Neural cell (in vitro differentiated cells): ENCODE measurements at regions not wholly inside any gene's neighbourhood (a gene's known extent, or its start where the extent isn't known, plus 50 kb on each side); places are given as distances from the start of the nearest gene placed in this dataset.

Experiments used
- H2AFZ ChIP-seq: fragments of 200-600, 300-800 bp; sonication (generic), shearing (Covaris generic); 2 replicates; pipeline ENCODE4 v1.6.0; 2014; ENCODE audit warnings: low read depth, mild to moderate bottlenecking, antibody characterized with exemption, low read length, moderate library complexity
- H3F3A ChIP-seq: fragments of 200-600 bp; shearing (Covaris generic); 2 replicates; pipeline ENCODE4 v1.6.1; 2016; ENCODE audit warnings: mild to moderate bottlenecking, moderate library complexity, mixed read lengths, antibody characterized with exemption, low read length; ENCODE audit not compliant: insufficient read depth, poor library complexity, severe bottlenecking
- H3K27ac ChIP-seq: fragments of 200-600, 300-800 bp; sonication (generic), shearing (Covaris generic); 2 replicates; pipeline ENCODE4 v1.5.1; 2014; ENCODE audit warnings: mild to moderate bottlenecking, low read length, moderate library complexity
- H3K27me3 ChIP-seq: fragments of 300-800, 200-600 bp; sonication (generic), shearing (Covaris generic); 2 replicates; pipeline ENCODE4 v1.6.0; 2014; ENCODE audit warnings: mild to moderate bottlenecking, low read depth, low read length, moderate library complexity; ENCODE audit not compliant: insufficient read depth
- H3K36me3 ChIP-seq: fragments of 300-800, 200-600 bp; sonication (generic), shearing (Covaris generic); 2 replicates; pipeline ENCODE4 v1.5.1; 2014; ENCODE audit warnings: mild to moderate bottlenecking, antibody characterized with exemption, low read length, moderate library complexity; ENCODE audit not compliant: insufficient read depth
- H3K4me2 ChIP-seq: fragments of 300-800, 200-600 bp; sonication (generic), shearing (Covaris generic); 2 replicates; pipeline ENCODE4 v1.6.0; 2014; ENCODE audit warnings: mild to moderate bottlenecking, low read length
- H3K4me3 ChIP-seq: fragments of 300-800, 200-600 bp; sonication (generic), shearing (Covaris generic); 2 replicates; pipeline ENCODE4 v1.5.1; 2014; ENCODE audit warnings: mild to moderate bottlenecking, low read length, moderate library complexity
- H3K79me2 ChIP-seq: fragments of 200-600 bp; shearing (Covaris generic); replicated peaks from 2 replicates; pipeline ENCODE4 v1.6.0; 2014; ENCODE audit warnings: mild to moderate bottlenecking, low read length, moderate library complexity; ENCODE audit not compliant: insufficient read depth
- H3K9ac ChIP-seq: fragments of 300-800, 200-600 bp; sonication (generic), shearing (Covaris generic); 2 replicates; pipeline ENCODE4 v1.6.1; 2016; ENCODE audit warnings: mild to moderate bottlenecking, low read length, mixed read lengths
- H3K9me2 ChIP-seq: fragments of 200-600 bp; shearing (Covaris generic); 2 replicates; pipeline ENCODE4 v1.6.1; 2016; ENCODE audit warnings: mild to moderate bottlenecking, low read length, mixed read lengths; ENCODE audit not compliant: insufficient read depth
- H3K9me3 ChIP-seq: fragments of 200-600, 300-800 bp; sonication (generic), shearing (Covaris generic); 2 replicates; pipeline ENCODE4 v1.6.1; 2016; ENCODE audit warnings: mild to moderate bottlenecking, mixed run types, low read length, moderate library complexity, mixed read lengths
- H4K20me1 ChIP-seq: fragments of 200-600 bp; shearing (Covaris generic); 2 replicates; pipeline ENCODE4 v1.6.1; 2016; ENCODE audit warnings: mild to moderate bottlenecking, mixed run types; ENCODE audit not compliant: insufficient read depth
- EP300 ChIP-seq: fragments of 450-650 bp; conservative IDR thresholded peaks from 2 replicates; pipeline ENCODE4 v1.6.1; 2014; ENCODE audit warnings: antibody characterized with exemption, mild to moderate bottlenecking, moderate library complexity; ENCODE audit not compliant: poor library complexity, severe bottlenecking
- EZH2 ChIP-seq: fragments of 200-600, 300-800 bp; shearing (Covaris generic), sonication (generic); IDR thresholded peaks from 2 replicates; pipeline ENCODE4 v1.6.1; 2014; ENCODE audit warnings: antibody characterized with exemption, low read length, borderline replicate concordance, mild to moderate bottlenecking; ENCODE audit not compliant: insufficient read depth, poor library complexity, severe bottlenecking
- MXI1 ChIP-seq: fragments of 450-650 bp; conservative IDR thresholded peaks from 2 replicates; pipeline ENCODE4 v1.6.1; 2014; ENCODE audit warnings: antibody characterized with exemption, mild to moderate bottlenecking; ENCODE audit not compliant: poor library complexity, severe bottlenecking
- POLR2AphosphoS5 ChIP-seq: IDR thresholded peaks from 2 replicates; pipeline ENCODE4 v1.6.1; 2012
- RAD21 ChIP-seq: fragments of 450-650 bp; conservative IDR thresholded peaks from 2 replicates; pipeline ENCODE4 v1.6.1; 2014; ENCODE audit warnings: antibody characterized with exemption, mild to moderate bottlenecking, moderate library complexity
- SMC3 ChIP-seq: fragments of 450-650 bp; conservative IDR thresholded peaks from 2 replicates; pipeline ENCODE4 v1.6.1; 2014; ENCODE audit warnings: antibody characterized with exemption, mild to moderate bottlenecking, moderate library complexity; ENCODE audit not compliant: poor library complexity
- TAF1 ChIP-seq: IDR thresholded peaks from 2 replicates; pipeline ENCODE4 v1.6.1; 2012; ENCODE audit warnings: low read depth
- TF ChIP-seq, protein P1 (sequence below): IDR thresholded peaks from 2 replicates; pipeline ENCODE4 v1.6.1; 2012; ENCODE audit warnings: borderline replicate concordance
- TF ChIP-seq, protein P2 (sequence below): fragments of 450-650 bp; IDR thresholded peaks from 2 replicates; pipeline ENCODE4 v1.5.1; 2014; ENCODE audit warnings: antibody characterized with exemption, mild to moderate bottlenecking, moderate library complexity; ENCODE audit not compliant: poor library complexity, severe bottlenecking

DNA sequence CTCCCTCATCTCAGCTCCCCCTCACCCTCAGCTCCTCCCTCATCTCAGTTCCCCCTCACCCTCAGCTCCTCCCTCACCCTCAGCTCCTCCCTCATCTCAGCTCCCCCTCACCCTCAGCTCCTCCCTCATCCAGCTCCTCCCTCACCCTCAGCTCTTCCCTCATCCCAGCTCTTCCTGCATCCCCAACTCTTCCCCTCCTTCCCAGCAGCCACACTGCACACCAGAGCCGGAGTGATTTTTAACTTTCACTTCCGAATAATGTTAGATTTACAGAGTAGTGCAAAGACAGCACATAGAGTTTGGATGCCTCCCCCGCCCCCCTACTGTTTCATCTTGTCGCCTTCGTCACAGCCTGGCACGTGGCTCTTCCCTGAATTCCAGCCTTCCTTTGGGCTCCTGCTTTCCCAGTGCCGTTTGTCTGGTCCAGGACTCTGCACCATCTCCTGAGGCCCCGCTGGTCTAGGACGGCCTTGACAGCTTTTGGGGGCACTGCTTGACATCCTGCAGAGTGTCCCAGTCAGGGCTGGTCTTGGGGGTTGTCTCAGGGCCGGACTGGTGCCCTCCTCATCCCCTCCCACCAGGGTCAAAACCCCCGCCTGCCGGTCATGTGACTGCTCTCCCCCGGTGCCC lies 110.2 kb downstream of the FAM53A start:
- H4K20me1 ChIP-seq: no peaks in the 10 kb centered on the region
- H3K9ac ChIP-seq: no peak overlapping the region
- no peak overlapping the region for H2AFZ ChIP-seq
- H3K36me3 ChIP-seq: no peaks in the 10 kb centered on the region
- H3F3A ChIP-seq: no peaks in the 10 kb centered on the region
- H3K27ac ChIP-seq: peak overlapping the region; percentile 88
- H3K27me3 ChIP-seq: no peaks in the 10 kb centered on the region
- H3K4me3 ChIP-seq: no peak overlapping the region
- no peaks in the 10 kb centered on the region for H3K9me2 ChIP-seq
- H3K79me2 ChIP-seq: no peaks in the 10 kb centered on the region
- H3K4me2 ChIP-seq: no peak overlapping the region
- H3K9me3 ChIP-seq: no peaks in the 10 kb centered on the region
- TF ChIP-seq EP300 (no peak), RAD21 (no peak), MXI1 (no peak), SMC3 (no peak), EZH2 (no peak), POLR2AphosphoS5 (no peak), TAF1 (no peak)
- TF ChIP-seq, protein P1, sequence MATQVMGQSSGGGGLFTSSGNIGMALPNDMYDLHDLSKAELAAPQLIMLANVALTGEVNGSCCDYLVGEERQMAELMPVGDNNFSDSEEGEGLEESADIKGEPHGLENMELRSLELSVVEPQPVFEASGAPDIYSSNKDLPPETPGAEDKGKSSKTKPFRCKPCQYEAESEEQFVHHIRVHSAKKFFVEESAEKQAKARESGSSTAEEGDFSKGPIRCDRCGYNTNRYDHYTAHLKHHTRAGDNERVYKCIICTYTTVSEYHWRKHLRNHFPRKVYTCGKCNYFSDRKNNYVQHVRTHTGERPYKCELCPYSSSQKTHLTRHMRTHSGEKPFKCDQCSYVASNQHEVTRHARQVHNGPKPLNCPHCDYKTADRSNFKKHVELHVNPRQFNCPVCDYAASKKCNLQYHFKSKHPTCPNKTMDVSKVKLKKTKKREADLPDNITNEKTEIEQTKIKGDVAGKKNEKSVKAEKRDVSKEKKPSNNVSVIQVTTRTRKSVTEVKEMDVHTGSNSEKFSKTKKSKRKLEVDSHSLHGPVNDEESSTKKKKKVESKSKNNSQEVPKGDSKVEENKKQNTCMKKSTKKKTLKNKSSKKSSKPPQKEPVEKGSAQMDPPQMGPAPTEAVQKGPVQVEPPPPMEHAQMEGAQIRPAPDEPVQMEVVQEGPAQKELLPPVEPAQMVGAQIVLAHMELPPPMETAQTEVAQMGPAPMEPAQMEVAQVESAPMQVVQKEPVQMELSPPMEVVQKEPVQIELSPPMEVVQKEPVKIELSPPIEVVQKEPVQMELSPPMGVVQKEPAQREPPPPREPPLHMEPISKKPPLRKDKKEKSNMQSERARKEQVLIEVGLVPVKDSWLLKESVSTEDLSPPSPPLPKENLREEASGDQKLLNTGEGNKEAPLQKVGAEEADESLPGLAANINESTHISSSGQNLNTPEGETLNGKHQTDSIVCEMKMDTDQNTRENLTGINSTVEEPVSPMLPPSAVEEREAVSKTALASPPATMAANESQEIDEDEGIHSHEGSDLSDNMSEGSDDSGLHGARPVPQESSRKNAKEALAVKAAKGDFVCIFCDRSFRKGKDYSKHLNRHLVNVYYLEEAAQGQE: no peak
- TF ChIP-seq, protein P2, sequence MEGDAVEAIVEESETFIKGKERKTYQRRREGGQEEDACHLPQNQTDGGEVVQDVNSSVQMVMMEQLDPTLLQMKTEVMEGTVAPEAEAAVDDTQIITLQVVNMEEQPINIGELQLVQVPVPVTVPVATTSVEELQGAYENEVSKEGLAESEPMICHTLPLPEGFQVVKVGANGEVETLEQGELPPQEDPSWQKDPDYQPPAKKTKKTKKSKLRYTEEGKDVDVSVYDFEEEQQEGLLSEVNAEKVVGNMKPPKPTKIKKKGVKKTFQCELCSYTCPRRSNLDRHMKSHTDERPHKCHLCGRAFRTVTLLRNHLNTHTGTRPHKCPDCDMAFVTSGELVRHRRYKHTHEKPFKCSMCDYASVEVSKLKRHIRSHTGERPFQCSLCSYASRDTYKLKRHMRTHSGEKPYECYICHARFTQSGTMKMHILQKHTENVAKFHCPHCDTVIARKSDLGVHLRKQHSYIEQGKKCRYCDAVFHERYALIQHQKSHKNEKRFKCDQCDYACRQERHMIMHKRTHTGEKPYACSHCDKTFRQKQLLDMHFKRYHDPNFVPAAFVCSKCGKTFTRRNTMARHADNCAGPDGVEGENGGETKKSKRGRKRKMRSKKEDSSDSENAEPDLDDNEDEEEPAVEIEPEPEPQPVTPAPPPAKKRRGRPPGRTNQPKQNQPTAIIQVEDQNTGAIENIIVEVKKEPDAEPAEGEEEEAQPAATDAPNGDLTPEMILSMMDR: no peak

GRCh38 chr4:1572964-1573720 lies 111.0 kb downstream of the FAM53A start:
- H3K9ac ChIP-seq: no peak overlapping the region
- H3K79me2 ChIP-seq: no peaks in the 10 kb centered on the region
- H3K9me2 ChIP-seq: no peaks in the 10 kb centered on the region
- no peaks in the 10 kb centered on the region for H3K9me3 ChIP-seq
- no peaks in the 10 kb centered on the region for H3K27me3 ChIP-seq
- H4K20me1 ChIP-seq: no peaks in the 10 kb centered on the region
- no peaks in the 10 kb centered on the region for H3K36me3 ChIP-seq
- H2AFZ ChIP-seq: no peak overlapping the region
- no peak overlapping the region for H3K4me2 ChIP-seq
- H3F3A ChIP-seq: no peaks in the 10 kb centered on the region
- TF ChIP-seq TAF1: no peak
- no peak for TF ChIP-seq RAD21
- TF ChIP-seq, protein P1: no peak
- no peak overlapping the region for H3K27ac ChIP-seq
- no peak overlapping the region for H3K4me3 ChIP-seq
